GM19328 (cell line): ENCODE measurements at regions not wholly inside any gene's neighbourhood (a gene's known extent, or its start where the extent isn't known, plus 50 kb on each side); places are given as distances from the start of the nearest gene placed in this dataset.
"Not testable (repeated sequence)": the region's sequence is repeated elsewhere in the genome, so short reads cannot be mapped to it uniquely, and the experiment has no call there.

Experiments
- ATAC-seq: cut with Tn5 transposase; IDR thresholded peaks from one replicate; pipeline ENCODE4 v1.9.1; 2021; ENCODE audit warnings: mild to moderate bottlenecking, moderate library complexity; ENCODE audit not compliant: unreplicated experiment

GRCh38 chr2:149687052-149687427, 99.5 kb upstream of the MMADHC start:
- no peak for ATAC-seq

- no peak for ATAC-seq
Measured at GRCh38 chr2:149686136-149687051, 98.8 kb upstream of the MMADHC start.

GRCh38 chr2:149685401-149685800, 97.8 kb upstream of the MMADHC start:
- ATAC-seq, result not testable (repeated sequence)

GRCh38 chr2:149679286-149679685, 91.7 kb upstream of the MMADHC start:
- ATAC-seq, result no peak

- no peak for ATAC-seq
Measured at GRCh38 chr2:149677416-149677815, 89.8 kb upstream of the MMADHC start.

- no peak for ATAC-seq
Measured at GRCh38 chr2:149670086-149670485, 82.5 kb upstream of the MMADHC start.

GRCh38 chr2:149666809-149667320, 79.3 kb upstream of the MMADHC start:
- no peak for ATAC-seq

- ATAC-seq, result no peak
Measured at GRCh38 chr2:149664896-149665295, 77.3 kb upstream of the MMADHC start.

GRCh38 chr2:149662556-149662955, 75.0 kb upstream of the MMADHC start:
- no peak for ATAC-seq

GRCh38 chr2:149661844-149662243, 74.3 kb upstream of the MMADHC start:
- no peak for ATAC-seq

GRCh38 chr2:149658553-149658952, 71.0 kb upstream of the MMADHC start:
- ATAC-seq, result no peak

- no peak for ATAC-seq
Measured at GRCh38 chr2:149657401-149658040, 69.9 kb upstream of the MMADHC start.

GRCh38 chr2:149656996-149657395, 69.4 kb upstream of the MMADHC start:
- no peak for ATAC-seq

- no peak for ATAC-seq
Measured at GRCh38 chr2:149653831-149654445, 66.4 kb upstream of the MMADHC start.

GRCh38 chr2:149652926-149653325, 65.4 kb upstream of the MMADHC start:
- no peak for ATAC-seq

GRCh38 chr2:149652526-149652925, 65.0 kb upstream of the MMADHC start:
- ATAC-seq, result no peak

GRCh38 chr2:149651229-149651628, 63.7 kb upstream of the MMADHC start:
- no peak for ATAC-seq

GRCh38 chr2:149650006-149650405, 62.4 kb upstream of the MMADHC start:
- no peak for ATAC-seq

- no peak for ATAC-seq
Measured at GRCh38 chr2:149648282-149649030, 60.9 kb upstream of the MMADHC start.

GRCh38 chr2:149645391-149645790, 57.8 kb upstream of the MMADHC start:
- no peak for ATAC-seq
